HG02852 (cell line): ENCODE measurements at regions not wholly inside any gene's neighbourhood (a gene's known extent, or its start where the extent isn't known, plus 50 kb on each side); places are given as distances from the start of the nearest gene placed in this dataset.
"Not testable (repeated sequence)": the region's sequence is repeated elsewhere in the genome, so short reads cannot be mapped to it uniquely, and the experiment has no call there.

Experiments
- ATAC-seq: cut with Tn5 transposase; IDR thresholded peaks from one replicate; pipeline ENCODE4 v1.9.1; 2021; ENCODE audit warnings: mild to moderate bottlenecking, moderate library complexity; ENCODE audit not compliant: unreplicated experiment

- ATAC-seq = no peak
Measured at GRCh38 chr4:136009258-136009832, 1522.9 kb downstream of the PCDH18 start.

- no peak for ATAC-seq
Measured at GRCh38 chr4:136007991-136008390, 1524.3 kb downstream of the PCDH18 start.

GRCh38 chr4:136002316-136002715, 1530.0 kb downstream of the PCDH18 start:
- no peak for ATAC-seq

GRCh38 chr4:136001791-136002190, 1530.5 kb downstream of the PCDH18 start:
- no peak for ATAC-seq

- ATAC-seq = no peak
Measured at GRCh38 chr4:136000246-136000645, 1532.0 kb downstream of the PCDH18 start.

DNA sequence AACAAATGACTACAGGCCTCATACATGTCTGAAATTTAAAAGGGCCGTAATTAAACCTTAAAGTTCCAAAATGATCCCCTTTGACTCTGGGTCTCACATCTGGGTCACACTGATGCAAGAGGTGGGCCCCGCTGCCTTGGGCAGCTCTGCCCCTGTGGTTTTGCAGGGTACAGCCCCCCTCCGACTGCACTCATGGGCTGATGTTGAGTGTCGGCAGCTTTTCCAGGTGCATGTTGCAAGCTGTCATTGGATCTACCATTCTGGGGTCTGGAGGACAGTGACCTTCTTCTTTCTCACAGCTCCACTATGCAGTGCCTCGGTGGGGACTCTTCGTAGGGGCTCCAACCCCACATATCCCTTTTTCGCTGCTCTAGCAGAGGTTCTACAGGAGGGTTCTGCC, 1537.9 kb downstream of the PCDH18 start:
- ATAC-seq = no peak

GRCh38 chr4:135976860-135977259, 1555.4 kb downstream of the PCDH18 start:
- no peak for ATAC-seq

DNA sequence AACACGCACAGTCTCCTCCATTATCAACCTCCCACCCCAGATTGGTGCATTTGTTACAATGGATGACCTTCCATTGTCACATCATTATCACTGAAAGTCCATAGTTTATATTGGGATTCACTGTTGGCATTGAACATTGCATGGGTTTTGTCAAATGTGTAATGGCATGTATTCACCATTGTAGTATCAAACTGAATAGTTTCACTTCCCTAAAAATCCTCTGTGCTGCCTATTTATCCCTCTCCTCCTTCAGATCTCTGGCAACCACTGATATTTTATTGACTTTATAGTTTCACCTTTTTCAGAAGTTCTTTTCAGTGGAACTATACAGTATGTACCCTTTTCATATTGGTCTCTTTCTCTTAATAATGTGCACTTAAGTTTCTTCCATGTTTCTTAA, 1565.4 kb downstream of the PCDH18 start:
- ATAC-seq = no peak

GRCh38 chr4:135963009-135963408, 1569.3 kb downstream of the PCDH18 start:
- no peak for ATAC-seq

GRCh38 chr4:135949931-135950330, 1582.4 kb downstream of the PCDH18 start:
- ATAC-seq = no peak

DNA sequence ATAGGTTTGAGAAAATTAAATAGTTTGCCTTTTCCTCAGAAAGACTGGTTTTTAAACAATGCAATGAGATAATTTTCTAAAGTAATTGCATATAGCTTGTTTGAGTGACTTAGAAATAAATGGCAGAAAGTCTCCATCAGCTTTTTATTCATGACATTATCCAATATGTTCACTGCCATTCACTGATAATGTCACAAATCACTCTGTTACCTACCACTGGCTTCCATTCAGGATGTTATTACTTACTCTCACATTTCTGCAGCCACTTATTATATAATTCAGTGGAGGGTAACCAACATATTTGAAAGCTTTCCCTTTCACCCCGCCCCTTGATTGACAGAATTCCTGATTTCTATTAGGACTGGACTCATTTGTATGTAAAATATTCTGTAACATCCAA, 1583.5 kb downstream of the PCDH18 start:
- no peak for ATAC-seq

DNA sequence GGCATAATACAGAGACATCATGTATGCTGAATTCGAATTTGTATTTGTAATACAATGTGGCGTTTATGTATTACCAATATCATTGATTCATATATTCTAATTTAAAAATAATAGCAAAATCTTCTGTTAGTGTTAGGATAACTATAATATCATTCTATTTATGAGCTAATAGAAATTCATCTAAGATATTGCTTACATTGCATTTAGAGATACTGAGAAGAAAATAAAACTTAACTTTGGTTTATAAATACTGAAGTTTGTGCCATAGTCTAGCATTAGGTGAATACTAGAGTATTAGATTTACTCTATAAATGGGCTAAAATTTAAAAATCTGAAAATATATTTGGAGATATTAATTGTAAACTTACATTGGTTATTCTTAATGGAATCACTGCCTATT, 1590.6 kb downstream of the PCDH18 start:
- no peak for ATAC-seq

GRCh38 chr4:135934026-135934425, 1598.3 kb downstream of the PCDH18 start:
- no peak for ATAC-seq

GRCh38 chr4:135927651-135928050, 1604.6 kb downstream of the PCDH18 start:
- ATAC-seq = no peak

DNA sequence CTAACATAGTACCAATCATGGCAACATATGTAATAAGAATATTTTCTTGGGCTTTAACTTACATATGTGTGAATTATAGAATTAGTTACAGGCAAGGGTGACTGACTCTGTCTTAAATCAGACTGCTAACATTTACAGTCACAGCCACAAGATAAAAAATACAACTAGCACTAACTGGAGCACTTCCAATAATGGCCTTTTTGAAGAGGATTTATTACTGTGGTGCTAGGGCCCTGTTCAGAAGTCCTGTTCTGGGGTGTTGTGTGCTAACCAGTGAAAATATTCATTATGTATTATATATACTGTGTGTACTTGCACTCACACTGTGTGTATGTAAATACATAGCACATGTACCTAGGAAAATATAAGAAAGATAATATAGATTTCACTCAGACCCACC, 1611.2 kb downstream of the PCDH18 start:
- ATAC-seq = no peak

DNA sequence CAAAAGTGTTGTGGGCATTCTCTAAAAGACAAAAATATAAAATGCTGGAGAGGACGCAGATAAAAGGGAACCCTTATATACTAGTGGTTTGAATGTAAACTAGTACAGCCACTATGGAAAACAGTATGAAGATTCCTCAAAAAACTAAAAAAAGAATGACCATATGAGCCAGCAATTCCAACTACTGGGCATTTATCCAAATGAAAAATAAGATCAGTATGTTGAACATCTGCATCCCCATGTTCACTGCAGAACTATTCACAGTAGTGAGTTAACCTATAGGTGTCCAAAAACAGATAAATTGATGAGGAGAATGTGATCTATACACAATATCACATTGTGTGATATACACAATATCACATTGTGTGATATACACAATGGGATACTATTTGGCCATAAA, 1615.3 kb downstream of the PCDH18 start:
- ATAC-seq = no peak

- ATAC-seq = no peak
Measured at GRCh38 chr4:135900956-135901355, 1631.3 kb downstream of the PCDH18 start.

- not testable (repeated sequence) for ATAC-seq
Measured at GRCh38 chr4:135864304-135864703, 1662.7 kb upstream of the PABPC4L start.

- no peak for ATAC-seq
Measured at GRCh38 chr4:135840781-135841180, 1639.2 kb upstream of the PABPC4L start.

DNA sequence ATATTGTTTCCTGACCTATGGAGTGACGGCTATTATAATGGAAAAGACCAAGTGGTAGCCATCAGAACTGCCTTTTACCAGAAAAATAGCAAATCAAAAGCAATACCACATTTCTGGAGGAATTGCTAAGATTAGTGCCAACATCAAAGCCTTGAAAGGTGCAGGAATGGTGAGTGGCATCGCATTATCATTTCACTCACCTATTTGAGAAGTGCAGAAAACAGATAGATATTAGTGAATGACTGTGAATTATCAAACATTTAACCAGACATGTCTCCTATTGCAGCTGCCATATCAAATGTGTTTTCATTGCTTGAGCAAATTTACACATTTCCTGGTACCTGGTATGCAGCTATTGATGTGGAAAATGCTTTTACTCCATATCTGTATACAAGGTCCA, 1638.1 kb upstream of the PABPC4L start:
- ATAC-seq = no peak

- no peak for ATAC-seq
Measured at GRCh38 chr4:135838889-135839288, 1637.3 kb upstream of the PABPC4L start.

DNA sequence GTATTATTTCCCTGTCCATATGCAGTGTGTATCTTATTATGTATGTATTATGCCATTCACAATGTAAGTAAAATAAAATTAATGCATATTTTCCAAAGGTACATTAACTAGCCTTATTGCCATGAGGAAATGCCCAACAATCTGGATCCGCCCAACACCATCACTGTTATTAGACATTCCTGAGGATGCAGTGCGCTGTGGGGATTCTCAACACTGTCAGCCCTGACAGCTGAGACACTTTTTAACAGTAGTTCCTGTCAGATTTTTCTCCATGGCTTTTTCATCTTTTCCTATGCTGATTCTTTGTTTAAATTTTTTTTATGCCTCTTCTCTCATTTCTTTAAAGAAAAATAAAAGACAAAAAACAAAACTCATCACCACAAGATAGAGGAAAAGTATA, 1632.9 kb upstream of the PABPC4L start:
- no peak for ATAC-seq

- no peak for ATAC-seq
Measured at GRCh38 chr4:135833529-135833928, 1631.9 kb upstream of the PABPC4L start.
